IPS-15b (cell line): ENCODE measurements at regions not wholly inside any gene's neighbourhood (a gene's known extent, or its start where the extent isn't known, plus 50 kb on each side); places are given as distances from the start of the nearest gene placed in this dataset.

Source experiments
- H3K27me3 ChIP-seq: one replicate; pipeline ENCODE4 v1.6.1; 2013; ENCODE audit warnings: low read length; ENCODE audit not compliant: control insufficient read depth, insufficient read depth
- H3K36me3 ChIP-seq: one replicate; pipeline ENCODE4 v1.6.1; 2013; ENCODE audit warnings: low read length; ENCODE audit not compliant: control insufficient read depth, insufficient read depth
- H3K4me1 ChIP-seq: one replicate; pipeline ENCODE4 v1.6.1; 2013; ENCODE audit warnings: mild to moderate bottlenecking, low read length; ENCODE audit not compliant: control insufficient read depth, insufficient read depth
- H3K4me3 ChIP-seq: one replicate; pipeline ENCODE4 v1.5.1; 2013; ENCODE audit warnings: low read depth, low read length
- H3K9ac ChIP-seq: one replicate; pipeline ENCODE4 v1.6.1; 2013; ENCODE audit warnings: low read depth, mild to moderate bottlenecking, low read length
- H3K9me3 ChIP-seq: one replicate; pipeline ENCODE4 v1.6.1; 2013; ENCODE audit warnings: mild to moderate bottlenecking, low read length; ENCODE audit not compliant: control insufficient read depth, insufficient read depth

DNA sequence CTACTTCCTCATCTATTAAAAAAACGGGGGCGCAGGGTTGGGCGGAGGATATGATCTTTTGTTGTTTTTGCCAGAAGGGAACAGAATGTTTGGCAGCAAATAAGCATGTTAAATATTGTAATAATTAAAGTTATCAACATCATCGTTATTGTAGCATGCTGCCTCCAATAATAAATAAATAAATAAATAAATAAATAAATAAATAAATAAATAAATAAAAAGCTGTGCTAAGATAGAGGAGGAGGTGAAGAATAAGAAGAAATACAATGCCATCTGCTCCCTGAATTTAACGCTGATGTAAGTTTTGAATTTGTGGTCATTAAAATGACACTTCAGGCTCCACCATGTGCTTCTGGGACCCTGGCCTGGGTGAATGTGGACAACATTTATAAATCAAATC lies 508.0 kb upstream of the TNC start:
- Histone ChIP-seq H3K4me3 (no peak overlapping the region), H3K27me3 (no peaks in the 10 kb centered on the region), H3K36me3 (no peaks in the 10 kb centered on the region), H3K4me1 (no peaks in the 10 kb centered on the region), H3K9ac (no peak overlapping the region), H3K9me3 (no peaks in the 10 kb centered on the region)

DNA sequence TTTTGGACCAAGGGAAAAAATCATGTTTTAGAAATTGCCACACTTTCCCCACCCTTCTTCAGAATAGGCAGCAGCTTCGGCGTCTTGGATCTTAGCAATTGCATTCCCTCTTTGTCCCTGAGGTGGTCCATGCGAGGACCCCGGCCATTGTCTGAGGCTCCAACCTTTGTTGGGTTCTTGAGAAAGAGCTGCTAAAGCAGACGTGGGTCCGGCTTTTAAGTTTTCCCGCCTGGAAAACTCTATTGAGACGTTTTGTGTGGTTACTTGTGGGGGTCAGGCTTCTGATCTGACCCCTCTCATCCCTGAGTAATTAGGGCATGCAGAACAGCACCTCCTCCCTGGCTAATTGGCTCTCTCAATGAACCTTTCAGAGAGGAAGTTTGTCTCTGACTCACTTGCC lies 509.6 kb upstream of the TNC start:
- no peak overlapping the region for H3K9ac ChIP-seq
- no peaks in the 10 kb centered on the region for H3K4me1 ChIP-seq
- H3K9me3 ChIP-seq, result no peaks in the 10 kb centered on the region
- no peak overlapping the region for H3K4me3 ChIP-seq
- no peaks in the 10 kb centered on the region for H3K27me3 ChIP-seq
- no peaks in the 10 kb centered on the region for H3K36me3 ChIP-seq

DNA sequence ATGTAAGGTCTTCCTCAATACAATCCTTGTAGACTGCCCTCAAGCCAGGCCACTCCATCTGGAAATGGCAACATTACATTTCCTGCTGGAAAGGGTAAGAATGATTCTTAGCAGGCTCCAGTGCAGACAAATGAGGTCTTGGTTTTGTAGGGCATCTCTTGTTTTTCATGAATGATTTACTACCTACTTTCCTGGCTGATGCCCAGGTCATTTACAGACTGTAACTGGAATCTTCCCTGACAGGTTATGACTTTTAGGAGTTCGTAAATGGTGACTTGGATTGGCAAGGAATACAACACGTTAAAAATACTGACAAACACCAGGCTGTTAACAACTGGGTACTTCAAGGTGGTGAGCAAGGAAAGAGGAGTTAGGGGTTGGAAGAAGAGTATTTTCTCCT lies 510.5 kb upstream of the TNC start:
- H3K36me3 ChIP-seq, result no peaks in the 10 kb centered on the region
- no peak overlapping the region for H3K9ac ChIP-seq
- no peak overlapping the region for H3K4me3 ChIP-seq
- no peaks in the 10 kb centered on the region for H3K9me3 ChIP-seq
- no peaks in the 10 kb centered on the region for H3K4me1 ChIP-seq
- H3K27me3 ChIP-seq, result peaks cover 2% of the 10 kb centered on the region

DNA sequence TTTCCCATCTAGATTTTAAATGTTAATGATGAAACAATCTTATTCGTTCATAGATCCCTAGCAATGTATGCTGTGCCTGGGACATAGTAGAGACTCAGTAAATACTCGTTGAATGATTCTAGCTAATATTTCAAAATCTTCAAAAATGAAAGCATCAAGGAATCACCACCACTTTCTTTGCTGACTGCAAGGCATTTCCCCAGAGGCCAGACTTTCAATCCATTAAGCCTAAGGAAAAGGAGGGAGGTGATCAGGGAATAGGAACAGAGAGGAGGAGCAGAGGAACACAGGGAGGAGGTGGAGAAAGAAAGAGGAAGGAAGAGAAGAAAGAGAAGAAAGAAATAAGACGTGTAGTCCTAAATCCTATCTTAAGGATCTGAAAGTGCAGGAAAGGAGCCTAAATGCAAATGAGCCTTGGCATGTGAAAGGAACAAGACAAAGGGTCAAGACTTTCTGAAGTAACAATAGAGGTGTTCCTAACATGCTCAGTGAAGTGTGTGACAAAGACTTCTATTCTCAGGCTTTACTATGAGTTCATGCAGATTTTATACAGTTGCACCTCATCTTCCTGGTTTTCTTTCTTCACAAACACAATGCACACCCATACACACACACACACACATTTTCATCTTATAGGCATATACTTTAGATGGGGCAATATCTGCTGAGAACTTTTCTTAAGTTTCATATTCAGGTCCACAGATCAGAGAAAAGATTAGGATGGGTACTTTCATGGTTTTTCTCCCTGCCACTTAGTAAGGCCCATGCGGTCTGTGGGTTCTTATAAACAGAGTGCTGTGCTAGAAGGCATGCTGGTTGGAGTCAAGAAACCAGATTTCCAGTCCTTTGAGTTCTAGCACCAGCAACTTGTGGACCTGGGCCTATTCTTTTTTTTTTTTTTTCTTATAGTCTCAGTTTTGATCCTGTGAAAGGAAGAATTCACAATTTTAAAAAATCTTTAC lies 512.2 kb upstream of the TNC start:
- H3K4me3 ChIP-seq, result no peak overlapping the region

DNA sequence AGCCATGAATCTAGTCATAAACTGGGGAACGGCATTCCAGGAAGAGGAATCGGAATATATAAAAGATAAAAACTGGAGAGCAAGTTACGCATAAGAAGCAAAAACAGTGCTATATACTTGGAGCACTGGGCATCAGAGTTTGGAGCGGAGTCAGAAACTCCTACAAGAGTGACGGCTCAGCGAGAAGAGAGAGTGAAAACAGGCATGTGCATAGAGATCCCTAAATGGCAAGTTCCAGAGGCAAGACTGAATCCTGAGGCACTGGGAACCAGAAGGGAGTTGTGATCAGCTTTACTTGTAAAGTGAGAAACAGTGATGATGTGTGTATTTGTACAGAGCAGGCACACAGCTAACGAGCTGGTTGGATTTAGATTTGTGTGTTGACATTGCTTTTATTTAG lies 514.4 kb upstream of the TNC start:
- Histone ChIP-seq H3K4me3 (no peak overlapping the region), H3K9me3 (no peaks in the 10 kb centered on the region), H3K9ac (no peak overlapping the region), H3K4me1 (no peaks in the 10 kb centered on the region), H3K27me3 (peaks cover 2% of the 10 kb centered on the region), H3K36me3 (no peaks in the 10 kb centered on the region)

More for the DNA sequence above, 512.2 kb upstream of the TNC start:
- H3K9me3 ChIP-seq, result no peaks in the 10 kb centered on the region
- peaks cover 2% of the 10 kb centered on the region for H3K27me3 ChIP-seq
- H3K4me1 ChIP-seq, result no peaks in the 10 kb centered on the region
- no peak overlapping the region for H3K9ac ChIP-seq
- H3K36me3 ChIP-seq, result no peaks in the 10 kb centered on the region

DNA sequence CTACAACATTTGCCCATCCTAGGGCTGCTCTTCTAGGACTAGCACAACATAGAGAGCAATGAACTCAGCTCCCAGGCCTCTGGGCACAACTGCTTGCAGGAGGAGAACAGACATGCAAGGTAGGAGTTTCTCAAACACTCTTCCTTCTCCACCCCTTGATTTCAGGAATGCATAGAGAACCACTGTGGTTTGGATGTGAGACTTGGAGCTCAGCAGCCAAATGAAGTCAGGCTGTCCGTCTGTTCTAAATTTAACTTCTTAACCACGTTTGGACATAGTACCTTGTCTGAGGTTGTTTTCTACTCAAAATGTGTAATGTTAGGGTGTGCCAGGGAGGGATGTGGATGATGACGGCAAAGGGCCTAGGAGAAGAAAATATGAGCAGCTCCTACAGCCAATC lies 515.1 kb upstream of the TNC start:
- no peak overlapping the region for H3K9ac ChIP-seq

DNA sequence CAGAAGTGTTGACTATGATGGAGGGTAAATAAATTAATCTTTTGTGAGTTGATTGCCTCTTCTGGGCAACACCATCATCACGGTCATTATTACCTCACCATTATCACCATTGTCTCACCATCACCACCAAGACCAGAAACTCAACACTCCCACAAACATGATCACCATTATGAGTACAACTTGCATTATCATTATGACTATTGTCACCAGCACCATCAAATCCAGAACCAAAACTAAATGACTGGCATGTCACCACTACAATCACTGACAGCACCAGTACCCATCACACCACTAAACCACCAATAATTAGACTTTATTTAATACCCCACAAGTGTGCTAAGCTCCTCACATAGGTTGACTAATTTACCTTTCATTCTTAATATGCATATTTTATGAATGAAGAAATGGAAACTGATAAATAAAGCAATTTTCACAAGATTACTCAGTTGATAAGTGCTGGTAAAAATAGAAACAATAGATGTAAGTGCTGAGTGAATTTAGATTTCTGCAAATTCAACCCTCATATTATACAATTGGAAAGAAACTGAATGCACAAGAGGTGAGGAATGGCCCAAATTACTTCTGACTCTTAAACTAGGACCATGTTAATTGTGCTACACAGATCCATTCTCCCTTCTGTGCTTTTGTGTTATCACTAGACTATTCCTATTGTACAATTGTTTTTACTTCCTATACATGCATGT lies 517.8 kb upstream of the PAPPA start:
- Histone ChIP-seq H3K4me3 (no peak overlapping the region), H3K9me3 (no peaks in the 10 kb centered on the region), H3K36me3 (no peaks in the 10 kb centered on the region), H3K9ac (no peak overlapping the region), H3K27me3 (peaks cover 2% of the 10 kb centered on the region), H3K4me1 (no peaks in the 10 kb centered on the region)

More for the DNA sequence above, 515.1 kb upstream of the TNC start:
- Histone ChIP-seq H3K36me3 (no peaks in the 10 kb centered on the region), H3K4me3 (no peak overlapping the region), H3K27me3 (peaks cover 2% of the 10 kb centered on the region), H3K9me3 (no peaks in the 10 kb centered on the region), H3K4me1 (no peaks in the 10 kb centered on the region)

DNA sequence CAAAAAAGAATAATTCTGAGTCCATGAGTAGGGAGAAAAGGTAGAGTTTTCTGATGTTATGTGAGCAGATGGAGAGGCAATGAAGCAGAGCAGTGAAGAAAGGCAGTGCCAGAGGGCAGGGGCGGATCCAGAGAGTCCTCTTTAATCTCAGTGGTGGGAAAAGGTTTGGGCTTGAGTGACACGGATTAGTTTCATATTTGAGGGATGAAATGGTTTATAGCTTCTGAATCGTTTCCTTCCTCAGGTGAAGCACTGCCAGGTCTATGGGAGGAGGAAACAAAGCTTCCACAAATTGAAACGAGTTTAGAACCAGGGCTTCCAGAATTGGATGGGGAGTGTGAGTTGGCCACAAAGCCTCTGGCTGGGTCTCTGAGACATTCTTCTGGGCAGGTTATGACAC lies 517.0 kb upstream of the PAPPA start:
- H3K9ac ChIP-seq, result no peak overlapping the region
- no peaks in the 10 kb centered on the region for H3K4me1 ChIP-seq
- H3K27me3 ChIP-seq, result peaks cover 2% of the 10 kb centered on the region
- H3K9me3 ChIP-seq, result no peaks in the 10 kb centered on the region
- H3K36me3 ChIP-seq, result no peaks in the 10 kb centered on the region
- H3K4me3 ChIP-seq, result no peak overlapping the region

DNA sequence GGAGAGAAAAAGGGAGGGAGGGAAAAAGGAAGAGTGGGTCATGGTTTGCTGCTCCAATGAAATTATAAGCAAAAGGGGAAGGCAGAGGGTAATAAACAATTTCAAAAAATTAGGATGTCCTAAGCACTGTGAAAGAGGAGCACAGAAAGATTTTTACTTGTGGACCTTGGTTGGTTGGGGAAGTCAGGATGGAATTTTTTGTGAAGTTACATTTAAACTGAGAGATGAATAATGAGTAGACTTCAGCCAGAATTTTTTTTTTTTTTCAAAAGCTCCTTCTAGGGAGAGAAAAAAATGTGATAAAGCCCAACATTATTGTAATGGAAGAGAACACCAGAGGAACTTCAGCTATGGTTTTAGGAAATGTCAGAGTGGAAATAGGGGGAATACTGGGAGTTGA lies 515.9 kb upstream of the PAPPA start:
- Histone ChIP-seq H3K4me1 (no peaks in the 10 kb centered on the region), H3K4me3 (no peak overlapping the region), H3K36me3 (no peaks in the 10 kb centered on the region), H3K9me3 (no peaks in the 10 kb centered on the region), H3K9ac (no peak overlapping the region), H3K27me3 (peaks cover 2% of the 10 kb centered on the region)

DNA sequence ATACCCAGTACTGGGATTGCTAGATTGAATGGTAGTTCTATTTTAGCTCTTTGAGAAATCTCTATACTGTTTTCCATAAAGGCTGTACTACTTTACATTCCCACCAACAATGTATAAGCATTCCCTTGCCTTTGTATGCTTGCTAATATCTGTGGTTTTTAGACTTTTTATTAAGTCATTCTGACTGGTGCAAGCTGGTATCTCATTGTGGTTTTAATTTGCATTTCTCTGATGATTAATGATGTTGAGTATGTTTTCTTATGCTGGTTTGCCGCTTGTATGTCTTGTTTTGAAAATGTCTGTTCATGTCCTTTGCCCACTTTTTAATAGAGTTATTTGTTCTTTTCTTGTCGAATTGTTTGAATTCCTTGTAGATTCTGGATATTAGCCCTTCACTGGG lies 512.7 kb upstream of the PAPPA start:
- no peaks in the 10 kb centered on the region for H3K9me3 ChIP-seq
- H3K27me3 ChIP-seq, result no peaks in the 10 kb centered on the region
- no peaks in the 10 kb centered on the region for H3K36me3 ChIP-seq
- no peaks in the 10 kb centered on the region for H3K4me1 ChIP-seq
- H3K4me3 ChIP-seq, result no peak overlapping the region
- no peak overlapping the region for H3K9ac ChIP-seq

DNA sequence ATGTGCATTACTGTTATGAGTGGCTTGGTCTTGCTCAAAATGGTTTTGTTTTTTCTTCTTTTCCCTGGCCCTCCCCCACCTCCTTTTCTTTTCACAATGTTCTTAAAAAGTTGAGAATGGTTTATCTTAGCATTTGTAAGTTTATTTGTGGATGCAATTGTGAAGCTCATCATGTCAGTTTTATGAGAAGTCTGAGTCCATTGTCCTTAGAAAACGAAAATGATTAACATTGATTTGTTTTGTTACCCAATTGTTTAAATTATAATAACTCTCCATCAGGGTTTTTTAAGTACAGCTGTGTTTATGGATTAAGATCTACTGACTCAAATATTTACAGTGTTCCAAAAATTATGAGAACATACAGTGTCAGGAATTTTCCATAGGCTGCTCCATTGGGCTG lies 511.3 kb upstream of the PAPPA start:
- H3K9ac ChIP-seq, result no peak overlapping the region
- no peaks in the 10 kb centered on the region for H3K36me3 ChIP-seq
- H3K4me1 ChIP-seq, result no peaks in the 10 kb centered on the region
- H3K27me3 ChIP-seq, result no peaks in the 10 kb centered on the region
- H3K4me3 ChIP-seq, result no peak overlapping the region
- H3K9me3 ChIP-seq, result no peaks in the 10 kb centered on the region
